HEK293 (cell line): ENCODE measurements at regions not wholly inside any gene's neighbourhood (a gene's known extent, or its start where the extent isn't known, plus 50 kb on each side); places are given as distances from the start of the nearest gene placed in this dataset.

Experiments used
- BCL6B ChIP-seq: fragments of 450-650 bp; formaldehyde crosslinking; IDR thresholded peaks from 2 replicates; pipeline ENCODE4 v1.5.1; 2017; ENCODE audit warnings: missing biosample characterization, missing genetic modification characterization
- CTCF ChIP-seq: fragments of 450-650 bp; formaldehyde crosslinking; IDR thresholded peaks from 2 replicates; pipeline ENCODE4 v1.5.1; 2016; ENCODE audit warnings: missing biosample characterization, missing genetic modification characterization
- GLIS1 ChIP-seq: fragments of 450-650 bp; formaldehyde crosslinking; IDR thresholded peaks from 2 replicates; pipeline ENCODE4 v1.5.1; 2016; ENCODE audit warnings: missing biosample characterization, missing genetic modification characterization
- REST ChIP-seq: fragments of 450-650 bp; formaldehyde crosslinking; IDR thresholded peaks from 2 replicates; pipeline ENCODE4 v1.5.1; 2016; ENCODE audit warnings: missing biosample characterization, missing genetic modification characterization
- SP2 ChIP-seq: fragments of 450-650 bp; formaldehyde crosslinking; IDR thresholded peaks from 2 replicates; pipeline ENCODE4 v1.5.1; 2016; ENCODE audit warnings: missing biosample characterization, missing genetic modification characterization
- SP3 ChIP-seq: fragments of 450-650 bp; formaldehyde crosslinking; IDR thresholded peaks from 2 replicates; pipeline ENCODE4 v1.5.1; 2016; ENCODE audit warnings: missing biosample characterization, missing genetic modification characterization
- ZBTB17 ChIP-seq: fragments of 450-650 bp; formaldehyde crosslinking; IDR thresholded peaks from 2 replicates; pipeline ENCODE4 v1.5.1; 2016; ENCODE audit warnings: missing biosample characterization, missing genetic modification characterization
- ZIC2 ChIP-seq: fragments of 450-650 bp; formaldehyde crosslinking; IDR thresholded peaks from 2 replicates; pipeline ENCODE4 v1.5.1; 2016; ENCODE audit warnings: missing biosample characterization, missing genetic modification characterization
- ZNF146 ChIP-seq: fragments of 450-650 bp; formaldehyde crosslinking; IDR thresholded peaks from 2 replicates; pipeline ENCODE4 v1.5.1; 2016; ENCODE audit warnings: missing biosample characterization, missing genetic modification characterization
- ZNF26 ChIP-seq: fragments of 450-650 bp; formaldehyde crosslinking; IDR thresholded peaks from 2 replicates; pipeline ENCODE4 v1.5.1; 2016; ENCODE audit warnings: missing biosample characterization, missing genetic modification characterization
- ZNF629 ChIP-seq: fragments of 450-650 bp; formaldehyde crosslinking; IDR thresholded peaks from 2 replicates; pipeline ENCODE4 v1.5.1; 2017; ENCODE audit warnings: missing biosample characterization, missing genetic modification characterization
- ZSCAN16 ChIP-seq: fragments of 450-650 bp; formaldehyde crosslinking; IDR thresholded peaks from 2 replicates; pipeline ENCODE4 v1.5.1; 2016; ENCODE audit warnings: missing biosample characterization, missing genetic modification characterization

- TF ChIP-seq BCL6B (tag by site-specific recombination) (no peak), CTCF (tag by site-specific recombination) (no peak), REST (tag by site-specific recombination) (no peak), GLIS1 (no peak), SP3 (tag by site-specific recombination) (no peak), ZNF26 (tag by site-specific recombination) (no peak), SP2 (tag by site-specific recombination) (no peak), ZIC2 (tag by site-specific recombination) (no peak), ZNF629 (tag by site-specific recombination) (no peak), ZSCAN16 (tag by site-specific recombination) (no peak), ZBTB17 (tag by site-specific recombination) (no peak), ZNF146 (tag by site-specific recombination) (no peak)
These were observed 216.9 kb upstream of the GSE1 start for GRCh38 chr16:85395913-85396878.
